Stimulated activated memory B cell treated with anti-CD40 and anti-IgM and Interleukin-4, amounts not matched to agents 10 μg/mL and 1 μg/mL and 100 μg/mL, for 72 hours (primary cell): ENCODE measurements at regions not wholly inside any gene's neighbourhood (a gene's known extent, or its start where the extent isn't known, plus 50 kb on each side); places are given as distances from the start of the nearest gene placed in this dataset.

Source experiments
- ATAC-seq: fragments of 150-1000 bp; cut with Tn5 transposase; 2 replicates; pipeline ENCODE4 v1.10.0; 2021
- H3K27ac Mint-ChIP-seq: one replicate; pipeline ENCODE4 v1.8.0; 2022; ENCODE audit warnings: mild to moderate bottlenecking, mixed read lengths
- H3K27me3 Mint-ChIP-seq: one replicate; pipeline ENCODE4 v1.8.0; 2022; ENCODE audit warnings: mixed read lengths
- H3K36me3 Mint-ChIP-seq: one replicate; pipeline ENCODE4 v1.8.0; 2022; ENCODE audit warnings: mixed read lengths
- H3K4me1 Mint-ChIP-seq: one replicate; pipeline ENCODE4 v1.8.0; 2022; ENCODE audit warnings: mixed read lengths
- H3K4me3 Mint-ChIP-seq: one replicate; pipeline ENCODE4 v1.8.0; 2022; ENCODE audit warnings: mild to moderate bottlenecking, moderate library complexity, mixed read lengths
- H3K9me3 Mint-ChIP-seq: one replicate; pipeline ENCODE4 v1.8.0; 2022; ENCODE audit warnings: mixed read lengths

DNA sequence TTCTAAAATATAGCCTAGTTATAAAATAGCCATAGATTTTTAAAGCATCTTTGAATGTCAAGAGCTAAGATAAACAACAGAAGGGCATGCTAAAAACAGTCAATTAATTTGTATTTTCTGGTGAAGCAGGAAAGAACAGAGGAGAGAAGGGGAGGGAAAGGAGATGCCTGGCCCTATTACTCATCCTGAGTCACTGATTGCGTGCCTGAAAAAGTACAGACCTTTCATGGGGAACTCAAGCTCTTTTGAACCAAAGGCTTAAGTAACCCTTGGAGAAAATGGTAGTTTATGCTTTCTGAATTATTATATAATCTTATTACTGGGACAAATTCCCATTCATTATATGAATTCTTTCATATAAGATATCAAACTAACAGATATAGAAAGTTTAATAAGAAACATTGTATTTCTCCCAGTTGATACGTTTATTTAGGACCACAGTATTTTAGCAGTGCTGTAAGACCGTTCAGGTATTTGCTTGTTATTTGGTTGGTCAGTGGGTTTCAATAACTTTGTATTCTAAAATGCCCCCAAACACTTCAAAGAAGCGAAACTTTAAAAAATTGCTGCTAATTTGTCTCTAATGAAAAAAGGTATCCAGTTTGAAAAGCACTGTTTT, 151.3 kb downstream of the HGF start:
- Mint-ChIP-seq H3K27ac (no peak overlapping the region), H3K9me3 (peaks cover 6% of the 10 kb centered on the region), H3K4me1 (no peaks in the 10 kb centered on the region), H3K36me3 (no peaks in the 10 kb centered on the region), H3K27me3 (no peaks in the 10 kb centered on the region), H3K4me3 (no peak overlapping the region)
- no peak for ATAC-seq

DNA sequence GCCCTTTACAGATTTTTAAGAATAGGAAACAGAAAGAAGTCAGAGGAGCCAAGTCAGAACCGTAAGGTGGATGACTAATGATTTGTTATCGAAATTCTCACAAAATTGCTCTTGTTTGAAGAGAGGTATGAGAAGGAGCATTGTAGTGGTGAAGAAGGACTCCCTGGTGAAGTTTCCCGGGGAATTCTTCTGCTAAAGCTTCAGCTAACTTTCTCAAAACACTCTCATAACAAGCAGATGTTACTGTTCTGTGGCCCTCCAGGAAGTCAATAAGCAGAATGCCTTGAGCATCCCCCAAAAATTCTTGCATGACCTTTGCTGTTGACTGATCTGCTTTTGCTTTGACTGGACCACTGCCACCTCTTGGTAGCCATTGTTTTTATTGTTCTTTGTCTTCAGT, 152.9 kb downstream of the HGF start:
- H3K36me3 Mint-ChIP-seq: no peaks in the 10 kb centered on the region
- H3K4me1 Mint-ChIP-seq: no peaks in the 10 kb centered on the region
- no peak for ATAC-seq
- H3K9me3 Mint-ChIP-seq: peaks cover 3% of the 10 kb centered on the region
- no peak overlapping the region for H3K27ac Mint-ChIP-seq
- H3K4me3 Mint-ChIP-seq: no peak overlapping the region
- no peaks in the 10 kb centered on the region for H3K27me3 Mint-ChIP-seq

DNA sequence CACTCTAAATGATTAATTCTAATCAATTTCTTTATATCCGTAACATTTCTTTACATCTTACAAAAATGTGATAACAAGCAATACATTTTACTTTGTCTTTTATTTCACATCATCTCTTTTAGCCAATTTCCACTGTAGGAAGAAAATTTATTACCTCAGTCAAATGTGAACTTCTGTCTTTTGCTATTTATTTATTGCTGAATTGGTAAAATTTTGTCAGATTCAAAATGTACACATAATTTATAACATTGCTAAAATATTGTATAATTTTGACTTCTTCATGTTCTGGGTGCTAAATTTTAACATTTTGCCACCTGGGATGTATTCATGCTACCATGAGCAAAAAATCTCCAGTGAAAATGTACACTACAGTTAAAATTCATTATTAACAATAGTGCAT, 158.0 kb downstream of the HGF start:
- H3K27ac Mint-ChIP-seq: no peak overlapping the region
- no peaks in the 10 kb centered on the region for H3K27me3 Mint-ChIP-seq
- peaks cover 10% of the 10 kb centered on the region for H3K9me3 Mint-ChIP-seq
- H3K36me3 Mint-ChIP-seq: no peaks in the 10 kb centered on the region
- no peaks in the 10 kb centered on the region for H3K4me1 Mint-ChIP-seq
- no peak for ATAC-seq
- H3K4me3 Mint-ChIP-seq: no peak overlapping the region

DNA sequence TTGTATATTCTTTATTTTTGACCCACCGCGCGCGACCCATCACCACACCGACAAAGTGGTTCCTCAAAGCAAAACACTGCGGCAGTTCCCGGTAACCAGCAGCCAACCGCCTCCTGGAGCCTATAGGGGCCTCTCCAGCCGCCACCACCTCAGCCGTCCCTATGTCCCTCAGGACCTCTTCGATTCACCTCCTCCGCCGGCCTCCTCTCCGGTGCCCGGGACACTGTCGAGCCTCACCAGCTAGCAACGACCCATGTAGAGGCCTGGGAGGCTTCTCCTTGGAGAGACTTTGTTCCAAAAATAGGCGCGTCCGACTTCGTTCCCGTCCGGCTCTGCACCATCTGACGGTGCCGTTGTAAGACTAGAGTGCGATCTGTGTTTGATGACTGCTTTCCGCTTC, 158.8 kb downstream of the HGF start:
- no peaks in the 10 kb centered on the region for H3K27me3 Mint-ChIP-seq

DNA sequence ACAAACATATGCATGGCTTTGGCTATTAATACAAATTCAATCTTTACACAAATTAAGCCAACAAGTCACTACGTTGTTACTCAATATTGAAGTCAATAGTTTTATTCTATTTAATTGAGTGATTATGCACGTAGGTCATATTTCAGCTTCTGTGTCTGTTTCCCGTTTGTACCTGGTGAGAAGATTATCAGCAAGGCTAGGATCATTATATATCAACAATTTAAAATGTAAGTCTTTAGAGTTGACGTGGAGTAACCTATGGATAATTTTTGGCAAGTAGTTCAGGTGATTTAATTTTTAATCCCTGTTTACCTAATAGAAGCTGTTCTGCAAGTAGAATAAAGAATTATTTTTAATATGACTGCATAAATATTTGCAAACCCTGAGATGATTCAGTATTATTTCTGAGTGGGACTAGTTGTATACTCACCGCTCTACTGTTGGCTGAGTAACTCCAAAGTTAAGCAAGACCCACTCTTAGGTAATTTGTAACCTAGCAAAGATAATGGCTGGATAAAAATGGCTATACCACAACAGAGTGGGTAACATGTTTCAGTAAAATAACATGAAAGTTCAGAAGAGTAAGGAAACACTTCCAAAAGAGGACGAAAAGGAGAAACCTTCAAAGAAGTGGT, 161.0 kb downstream of the HGF start:
- Mint-ChIP-seq H3K4me1 (no peaks in the 10 kb centered on the region), H3K36me3 (no peaks in the 10 kb centered on the region), H3K27me3 (no peaks in the 10 kb centered on the region), H3K4me3 (no peak overlapping the region), H3K9me3 (peaks cover 7% of the 10 kb centered on the region), H3K27ac (no peak overlapping the region)
- no peak for ATAC-seq

More for the DNA sequence above, 158.8 kb downstream of the HGF start:
- H3K36me3 Mint-ChIP-seq: no peaks in the 10 kb centered on the region
- H3K27ac Mint-ChIP-seq: no peak overlapping the region
- no peak overlapping the region for H3K4me3 Mint-ChIP-seq
- no peaks in the 10 kb centered on the region for H3K4me1 Mint-ChIP-seq
- ATAC-seq: no peak
- peaks cover 10% of the 10 kb centered on the region for H3K9me3 Mint-ChIP-seq

DNA sequence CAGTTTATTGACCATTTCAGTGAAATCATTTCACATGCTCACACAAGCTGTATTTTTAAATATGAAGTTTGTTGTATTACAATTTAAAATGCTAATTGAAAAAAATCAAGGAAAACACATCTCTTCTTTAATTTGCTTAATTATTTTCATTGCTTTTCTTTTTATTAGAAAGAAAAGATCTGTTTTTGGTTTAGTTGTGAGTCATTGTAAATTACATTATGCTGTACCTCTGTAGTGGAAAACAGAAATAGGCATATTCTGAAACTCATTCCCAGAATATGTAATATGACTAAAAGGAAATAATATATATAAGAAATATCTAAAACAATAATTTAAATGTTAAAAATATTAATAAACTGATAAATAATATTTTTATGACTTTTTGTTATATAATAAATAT, 161.9 kb downstream of the HGF start:
- no peak for ATAC-seq
- Mint-ChIP-seq H3K27ac (no peak overlapping the region), H3K36me3 (no peaks in the 10 kb centered on the region), H3K9me3 (peaks cover 7% of the 10 kb centered on the region), H3K4me1 (no peaks in the 10 kb centered on the region), H3K27me3 (no peaks in the 10 kb centered on the region), H3K4me3 (no peak overlapping the region)

DNA sequence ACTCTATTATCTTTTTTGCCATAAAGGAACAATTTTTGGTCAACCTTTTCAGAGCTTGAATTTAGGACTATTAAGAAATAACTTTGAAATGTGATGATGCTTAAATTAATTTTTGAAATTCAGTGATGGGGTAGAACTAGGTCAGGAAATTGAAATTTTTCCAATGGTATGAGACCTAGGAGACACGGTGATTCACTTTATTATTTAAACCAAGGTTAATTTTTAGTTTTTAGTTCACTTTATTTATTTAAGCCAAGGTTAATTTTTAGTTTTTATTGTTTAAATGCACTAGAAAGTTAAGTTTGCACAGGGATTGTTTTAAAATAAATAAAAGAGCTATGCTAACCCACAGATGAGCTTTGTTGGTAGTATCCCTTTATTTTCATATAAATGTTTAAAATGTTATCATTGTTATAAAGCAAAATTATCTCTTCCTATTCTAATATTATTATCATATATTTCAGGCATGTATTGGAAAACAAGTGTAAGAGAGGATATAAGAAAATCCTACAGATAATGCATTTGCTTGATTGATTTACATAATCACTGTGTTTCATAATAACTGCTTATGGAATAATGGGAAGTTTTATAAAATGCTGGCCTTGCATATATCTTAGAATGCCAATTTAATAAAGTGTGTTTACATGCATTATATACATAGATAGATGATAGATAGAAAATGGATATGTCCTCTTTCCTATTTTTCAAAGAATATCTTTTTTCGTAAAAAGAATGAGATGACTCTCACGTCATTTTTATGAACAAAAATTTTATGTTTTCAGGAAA, 163.6 kb downstream of the HGF start:
- Mint-ChIP-seq H3K4me1 (no peaks in the 10 kb centered on the region), H3K4me3 (no peak overlapping the region), H3K27me3 (no peaks in the 10 kb centered on the region), H3K9me3 (peaks cover 7% of the 10 kb centered on the region), H3K36me3 (no peaks in the 10 kb centered on the region), H3K27ac (no peak overlapping the region)
- ATAC-seq: no peak

DNA sequence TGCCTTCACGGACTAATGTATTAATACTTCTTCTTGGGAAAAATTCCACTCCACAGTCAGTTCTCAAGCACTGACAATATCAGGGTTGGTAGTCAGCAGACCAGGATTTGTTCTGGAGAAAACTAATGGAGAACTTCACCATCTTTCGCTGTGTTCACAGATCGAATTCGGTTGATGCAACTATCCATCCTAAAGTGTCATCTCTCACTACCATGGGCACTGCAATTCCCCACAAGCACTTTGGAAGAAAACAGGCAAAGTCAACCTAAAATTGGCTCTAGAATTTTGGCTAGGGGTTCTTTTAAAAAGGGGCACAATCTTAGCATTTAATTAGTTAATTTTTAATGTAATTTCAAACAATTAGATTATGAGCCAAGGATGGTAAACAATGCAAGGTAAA, 164.4 kb downstream of the HGF start:
- Mint-ChIP-seq H3K4me3 (no peak overlapping the region), H3K27ac (no peak overlapping the region), H3K9me3 (peaks cover 7% of the 10 kb centered on the region), H3K27me3 (no peaks in the 10 kb centered on the region), H3K4me1 (no peaks in the 10 kb centered on the region), H3K36me3 (no peaks in the 10 kb centered on the region)
- no peak for ATAC-seq

DNA sequence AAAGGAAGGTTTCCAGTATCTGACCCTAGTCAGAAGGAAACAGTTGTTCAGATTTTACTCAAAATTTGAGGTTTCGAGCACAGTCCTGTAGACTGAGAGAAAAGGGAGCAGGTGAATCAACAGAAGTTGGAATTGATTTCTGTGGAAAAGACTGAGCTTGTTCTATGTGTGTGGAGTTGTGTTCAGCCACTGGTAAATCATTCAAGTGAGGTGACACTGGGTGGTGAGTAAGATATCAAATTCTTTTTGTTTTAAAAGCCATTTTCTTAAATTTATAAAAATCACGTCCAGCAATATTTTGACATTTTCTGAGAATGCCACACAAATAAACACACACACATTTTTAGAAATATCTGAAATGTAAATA, 165.1 kb downstream of the HGF start:
- Mint-ChIP-seq H3K4me3 (no peak overlapping the region), H3K27ac (no peak overlapping the region), H3K27me3 (no peaks in the 10 kb centered on the region), H3K4me1 (no peaks in the 10 kb centered on the region), H3K9me3 (peaks cover 7% of the 10 kb centered on the region), H3K36me3 (no peaks in the 10 kb centered on the region)
- no peak for ATAC-seq

DNA sequence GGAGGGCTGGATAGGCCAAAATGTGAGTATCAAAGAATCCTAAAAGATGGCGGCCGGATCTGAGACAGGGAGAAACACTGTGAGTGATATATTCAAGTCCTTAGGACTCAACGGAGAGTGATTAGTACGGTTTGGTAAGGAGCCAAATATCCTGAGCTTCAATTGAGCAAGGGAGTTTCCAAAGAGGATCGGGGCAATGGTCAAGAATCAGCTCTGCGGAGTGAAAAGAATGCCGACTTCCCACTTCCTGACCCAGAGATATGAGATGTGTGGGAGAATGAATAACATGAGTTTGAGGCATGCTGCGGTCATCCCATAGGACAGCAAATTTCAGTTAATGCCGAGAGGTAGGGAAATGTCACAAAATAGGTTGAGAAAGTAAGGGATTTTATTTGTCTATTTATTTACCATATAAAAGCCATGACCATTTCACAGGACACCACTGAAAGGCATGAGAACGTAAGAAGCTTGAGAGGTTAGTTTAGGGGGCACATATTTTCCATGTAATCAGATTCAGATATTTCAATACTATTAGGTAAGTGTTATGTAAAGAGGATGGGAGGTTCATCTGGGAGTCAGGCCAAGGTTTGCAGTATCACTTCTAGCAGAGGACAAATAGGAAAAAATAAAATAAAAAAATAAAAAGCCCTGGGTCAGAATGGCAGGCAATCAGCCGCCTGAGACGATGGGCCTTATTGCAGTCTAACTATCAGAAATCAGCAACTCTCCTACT, 165.6 kb downstream of the HGF start:
- Mint-ChIP-seq H3K36me3 (no peaks in the 10 kb centered on the region), H3K9me3 (peaks cover 7% of the 10 kb centered on the region), H3K27me3 (no peaks in the 10 kb centered on the region), H3K27ac (no peak overlapping the region), H3K4me3 (no peak overlapping the region), H3K4me1 (no peaks in the 10 kb centered on the region)
- no peak for ATAC-seq

DNA sequence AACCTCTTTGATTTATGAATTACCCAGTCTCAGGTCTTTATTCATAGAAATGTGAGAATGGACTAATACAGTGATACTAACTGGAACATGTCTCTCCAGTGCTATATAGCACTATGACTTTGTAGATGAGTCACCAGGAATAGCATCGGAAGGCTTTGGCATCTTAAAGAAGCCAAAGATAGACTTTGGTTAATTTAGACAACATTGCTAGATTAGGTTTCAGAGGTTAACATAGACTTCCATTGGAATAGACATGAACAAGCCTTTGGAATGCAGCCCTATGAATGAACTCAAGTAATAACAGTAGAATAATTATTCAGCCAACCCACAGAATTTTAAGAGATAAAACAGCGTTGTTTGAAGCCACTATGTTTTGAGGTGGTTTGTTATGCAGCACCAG, 169.2 kb downstream of the HGF start:
- Mint-ChIP-seq H3K4me3 (no peak overlapping the region), H3K36me3 (no peaks in the 10 kb centered on the region), H3K27ac (no peak overlapping the region), H3K27me3 (no peaks in the 10 kb centered on the region), H3K9me3 (no peaks in the 10 kb centered on the region), H3K4me1 (no peaks in the 10 kb centered on the region)
- no peak for ATAC-seq

DNA sequence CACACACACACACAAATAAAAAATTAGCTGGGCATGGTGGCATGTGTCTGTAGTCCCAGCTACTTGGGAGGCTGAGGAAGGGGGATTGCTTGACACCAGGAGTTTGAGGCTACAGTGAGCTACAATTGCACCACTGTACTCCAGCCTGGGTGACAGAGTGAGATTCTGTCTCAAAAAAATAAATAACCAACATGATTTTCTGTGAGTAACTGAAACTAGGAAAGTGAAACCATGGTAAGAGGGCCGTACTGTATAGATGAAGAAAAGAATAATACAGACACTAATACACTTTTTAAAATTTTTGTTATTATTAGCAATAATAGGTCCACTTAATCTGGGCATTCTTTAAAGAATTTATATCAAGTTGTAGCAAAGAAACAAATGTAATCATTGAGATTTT, 170.9 kb downstream of the HGF start:
- Mint-ChIP-seq H3K36me3 (no peaks in the 10 kb centered on the region), H3K27ac (no peak overlapping the region), H3K27me3 (no peaks in the 10 kb centered on the region), H3K4me1 (no peaks in the 10 kb centered on the region), H3K4me3 (no peak overlapping the region), H3K9me3 (peaks cover 6% of the 10 kb centered on the region)
- no peak for ATAC-seq

DNA sequence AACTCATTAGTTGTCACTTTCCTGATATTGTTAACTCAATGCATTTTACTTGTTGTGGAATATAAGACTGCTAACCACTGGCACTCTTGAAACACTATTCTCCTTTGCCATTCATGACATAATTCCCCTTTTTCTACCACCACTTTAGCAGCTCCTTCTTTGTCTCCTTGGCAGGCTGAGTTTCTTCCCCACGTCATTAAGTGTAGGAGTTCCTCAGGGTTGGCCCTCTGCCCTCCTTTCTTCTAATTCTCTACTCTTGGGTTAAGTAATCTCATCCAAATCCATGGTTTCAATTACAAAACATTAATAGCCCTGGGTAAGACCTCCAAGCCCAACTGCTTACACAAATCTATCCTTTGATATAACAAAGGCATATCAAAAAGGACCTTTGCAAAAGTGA, 175.1 kb downstream of the HGF start:
- Mint-ChIP-seq H3K9me3 (peaks cover 11% of the 10 kb centered on the region), H3K4me1 (no peaks in the 10 kb centered on the region), H3K27me3 (no peaks in the 10 kb centered on the region), H3K27ac (no peak overlapping the region), H3K4me3 (no peak overlapping the region), H3K36me3 (no peaks in the 10 kb centered on the region)
- ATAC-seq: no peak

DNA sequence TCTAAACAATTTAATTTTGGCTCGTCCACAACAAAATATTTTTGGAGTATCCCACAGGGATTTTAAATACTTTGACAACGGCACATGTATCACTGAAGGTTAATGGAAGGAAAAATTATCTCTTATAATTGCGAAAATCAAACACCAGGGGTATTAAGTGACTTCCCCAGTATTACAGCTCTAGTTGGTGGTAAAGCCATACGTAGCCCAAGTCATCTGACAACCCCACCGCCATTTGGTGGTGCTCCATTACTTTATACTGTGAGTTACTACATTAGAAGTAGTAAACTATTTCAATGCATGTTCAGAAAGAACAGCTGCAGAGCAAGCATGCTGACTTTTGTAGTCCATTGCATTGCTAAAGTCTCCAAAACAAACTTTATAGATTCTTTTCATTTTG, 179.7 kb downstream of the HGF start:
- Mint-ChIP-seq H3K36me3 (no peaks in the 10 kb centered on the region), H3K4me3 (no peak overlapping the region), H3K9me3 (peaks cover 11% of the 10 kb centered on the region), H3K27ac (no peak overlapping the region), H3K27me3 (no peaks in the 10 kb centered on the region), H3K4me1 (no peaks in the 10 kb centered on the region)
- ATAC-seq: no peak

DNA sequence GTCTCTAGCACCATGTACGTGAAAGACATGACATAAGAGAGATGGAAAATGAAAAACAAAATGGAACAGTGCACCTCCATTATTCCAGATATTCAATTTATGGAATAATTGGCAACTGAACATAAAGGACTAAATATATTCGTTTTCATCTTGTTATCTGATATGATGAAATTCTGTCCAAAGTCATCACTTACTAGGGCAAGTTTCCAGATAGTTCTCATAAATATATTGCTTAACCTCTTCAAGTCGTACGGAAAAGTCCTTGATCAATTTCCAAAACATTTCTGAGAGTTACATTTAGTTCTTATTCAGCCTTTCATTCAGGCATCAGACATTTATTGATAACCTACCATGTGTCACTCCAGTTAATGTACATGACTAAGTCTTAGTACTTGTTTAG, 185.2 kb downstream of the HGF start:
- Mint-ChIP-seq H3K9me3 (peaks cover 3% of the 10 kb centered on the region), H3K27me3 (no peaks in the 10 kb centered on the region), H3K27ac (no peak overlapping the region), H3K36me3 (no peaks in the 10 kb centered on the region), H3K4me3 (no peak overlapping the region), H3K4me1 (no peaks in the 10 kb centered on the region)
- no peak for ATAC-seq
